ENCODE measurements at regions not wholly inside any gene's neighbourhood (a gene's known extent, or its start where the extent isn't known, plus 50 kb on each side); places are given as distances from the start of the nearest gene placed in this dataset.

GRCh38 chr7:16044645-16045044 is 358.2 kb upstream of the MEOX2 start:
- H3K4me3 ChIP-seq (ENCODE audit: low read depth, low read length), result no peak overlapping the region
- no peak for TF ChIP-seq CTCF (IDR thresholded peaks at IDR 0.05; ENCODE audit: low read depth, low read length)

GRCh38 chr7:16040346-16040745 is 353.9 kb upstream of the MEOX2 start:
- H3K4me3 ChIP-seq (ENCODE audit: low read depth, low read length), result no peak overlapping the region
- no peak for TF ChIP-seq CTCF (IDR thresholded peaks at IDR 0.05; ENCODE audit: low read depth, low read length)

GRCh38 chr7:16038906-16039305 is 352.4 kb upstream of the MEOX2 start:
- no peak for TF ChIP-seq CTCF (IDR thresholded peaks at IDR 0.05; ENCODE audit: low read depth, low read length)
- H3K4me3 ChIP-seq (ENCODE audit: low read depth, low read length), result no peak overlapping the region

GRCh38 chr7:16035392-16035791 is 348.9 kb upstream of the MEOX2 start:
- no peak for TF ChIP-seq CTCF (IDR thresholded peaks at IDR 0.05; ENCODE audit: low read depth, low read length)
- no peak overlapping the region for H3K4me3 ChIP-seq (ENCODE audit: low read depth, low read length)

GRCh38 chr7:16034866-16035265 is 348.4 kb upstream of the MEOX2 start:
- H3K4me3 ChIP-seq (ENCODE audit: low read depth, low read length), result no peak overlapping the region
- TF ChIP-seq CTCF (IDR thresholded peaks at IDR 0.05; ENCODE audit: low read depth, low read length), result no peak

GRCh38 chr7:16034353-16034752 is 347.9 kb upstream of the MEOX2 start:
- no peak for TF ChIP-seq CTCF (IDR thresholded peaks at IDR 0.05; ENCODE audit: low read depth, low read length)
- no peak overlapping the region for H3K4me3 ChIP-seq (ENCODE audit: low read depth, low read length)

GRCh38 chr7:16033233-16033632 is 346.8 kb upstream of the MEOX2 start:
- TF ChIP-seq CTCF (IDR thresholded peaks at IDR 0.05; ENCODE audit: low read depth, low read length), result no peak
- H3K4me3 ChIP-seq (ENCODE audit: low read depth, low read length), result no peak overlapping the region
